GM18909 (cell line): ENCODE measurements at regions not wholly inside any gene's neighbourhood (a gene's known extent, or its start where the extent isn't known, plus 50 kb on each side); places are given as distances from the start of the nearest gene placed in this dataset.
"Not testable (repeated sequence)": the region's sequence is repeated elsewhere in the genome, so short reads cannot be mapped to it uniquely, and the experiment has no call there.

Experiments used
- ATAC-seq: cut with Tn5 transposase; IDR thresholded peaks from one replicate; pipeline ENCODE4 v1.9.1; 2021; ENCODE audit warnings: mild to moderate bottlenecking; ENCODE audit not compliant: unreplicated experiment, poor library complexity

DNA sequence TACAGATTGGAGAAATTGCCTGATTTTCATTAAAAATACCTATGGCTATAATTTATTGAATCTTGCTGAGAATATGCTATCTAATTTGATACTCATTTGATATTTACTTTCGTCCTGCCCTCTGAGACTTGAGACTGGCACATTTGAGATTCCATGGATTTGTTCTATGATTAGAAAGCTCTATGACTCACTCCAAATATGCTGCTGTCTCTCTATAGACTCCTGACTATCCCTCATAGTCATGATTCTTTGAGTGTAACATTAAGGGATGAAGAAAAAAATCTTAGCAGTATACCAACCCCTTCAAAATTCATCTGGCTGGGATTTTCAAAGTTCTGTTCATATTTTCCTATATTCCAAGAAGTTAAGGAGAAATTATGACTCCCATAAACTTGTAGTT is 191.9 kb downstream of the LRIG3 start:
- ATAC-seq: no peak

DNA sequence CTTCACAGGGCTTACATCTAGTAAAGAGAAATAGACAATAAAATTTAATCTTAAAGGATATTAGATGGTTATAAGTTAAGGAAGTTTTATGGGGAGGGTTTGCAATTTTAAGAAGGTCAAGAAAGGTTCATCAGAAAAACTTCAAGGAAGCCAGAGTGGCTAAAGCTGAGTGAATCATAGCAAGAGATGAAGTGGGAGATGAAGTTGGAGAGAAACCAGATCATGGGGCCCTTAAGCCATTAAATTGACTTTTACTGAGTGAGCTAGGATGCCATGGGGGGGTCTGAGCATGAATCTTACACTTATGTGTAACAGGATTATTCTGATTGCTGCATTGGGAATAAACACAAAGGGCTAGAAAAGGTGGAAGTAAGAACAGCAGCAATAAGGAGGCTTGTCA is 189.2 kb downstream of the LRIG3 start:
- no peak for ATAC-seq

DNA sequence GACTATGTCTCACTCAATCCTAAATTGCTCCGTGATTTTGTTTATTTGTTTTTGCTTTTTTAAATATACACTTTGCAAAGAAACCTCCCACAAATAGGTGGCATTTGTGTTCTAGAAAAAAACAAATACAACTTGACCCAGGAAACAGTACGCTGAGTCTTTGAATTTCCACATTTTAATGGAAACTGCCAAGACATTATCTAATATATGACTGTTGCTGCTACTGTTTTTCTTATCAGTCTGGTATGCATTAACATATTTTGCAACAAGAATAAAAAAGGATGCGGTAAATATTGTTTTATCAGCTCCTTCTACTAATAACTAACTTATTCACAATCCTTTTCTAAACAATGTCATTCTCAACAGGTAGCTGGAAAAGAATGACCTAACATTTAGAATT is 187.4 kb downstream of the LRIG3 start:
- no peak for ATAC-seq

DNA sequence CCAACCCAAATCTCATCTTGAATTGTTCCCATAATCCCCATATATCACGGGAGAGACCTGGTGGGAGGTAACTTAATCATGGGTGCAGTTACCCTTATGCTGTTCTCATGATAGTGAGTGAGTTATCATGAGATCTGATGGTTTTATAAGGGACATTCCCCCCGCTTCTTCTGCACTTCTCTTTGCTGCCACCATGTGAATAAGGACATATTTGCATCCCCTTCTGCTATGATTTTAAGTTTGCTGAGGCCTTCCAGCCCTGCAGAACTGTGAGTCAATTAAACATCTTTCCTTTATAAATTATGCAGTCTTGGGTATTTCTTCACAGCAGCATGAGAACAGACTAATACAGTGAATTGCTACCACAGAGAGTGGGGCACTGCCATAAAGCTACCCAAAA is 179.1 kb downstream of the LRIG3 start:
- no peak for ATAC-seq

DNA sequence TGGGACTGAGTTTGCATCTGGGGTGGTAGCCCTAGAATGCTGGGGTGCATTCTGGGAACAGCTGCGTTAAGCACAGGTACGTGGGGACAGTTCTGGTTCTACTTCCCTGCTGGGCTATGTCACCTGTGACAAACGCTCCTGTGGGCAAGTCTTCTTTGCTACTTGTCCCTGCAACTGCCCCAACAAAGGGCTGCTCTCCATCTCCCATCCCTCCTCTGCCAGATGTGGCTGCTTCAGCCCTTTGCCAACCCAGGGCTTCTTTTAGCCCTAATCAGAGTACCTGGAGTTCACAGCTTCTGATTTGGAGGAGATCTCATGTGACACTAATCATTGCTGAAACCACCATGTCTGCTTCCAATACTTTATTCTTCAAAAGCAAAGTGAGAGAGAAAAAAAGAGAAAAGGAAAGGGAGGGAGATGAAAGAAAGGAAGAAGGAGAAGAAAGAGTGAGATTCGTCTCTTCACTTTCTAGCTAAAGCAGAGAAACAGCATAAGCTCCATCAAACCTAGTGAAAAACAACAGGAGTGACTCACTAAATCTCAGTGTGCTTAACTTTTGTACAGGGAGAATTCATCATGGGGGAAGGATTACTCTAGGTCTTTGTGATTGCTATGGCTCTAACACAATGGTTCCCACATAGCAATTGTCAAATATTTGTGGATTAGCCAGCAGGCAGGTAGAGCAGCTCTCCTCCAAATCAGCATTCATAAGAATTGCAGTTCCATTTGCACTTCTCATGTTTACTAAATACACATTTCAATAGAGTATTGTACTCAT is 174.8 kb downstream of the LRIG3 start:
- no peak for ATAC-seq

DNA sequence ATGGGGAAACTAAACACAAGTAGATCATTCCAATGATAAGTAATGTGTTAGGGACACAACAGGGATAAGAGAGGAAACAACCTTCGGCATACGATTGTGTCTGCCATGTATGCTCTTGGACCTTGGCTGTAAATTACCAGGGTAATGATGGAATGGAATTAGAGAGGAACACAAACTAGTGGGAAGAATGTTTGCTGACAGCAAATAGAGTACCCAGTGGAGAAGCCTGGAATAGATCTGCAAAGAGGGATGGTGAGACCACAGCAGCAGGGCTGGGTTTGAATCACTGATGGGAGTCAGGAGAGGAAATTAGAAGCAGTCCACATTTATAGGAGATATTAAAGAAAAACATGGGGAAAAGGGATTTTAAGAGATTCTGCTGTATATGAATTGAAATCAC is 172.8 kb downstream of the LRIG3 start:
- ATAC-seq: no peak

DNA sequence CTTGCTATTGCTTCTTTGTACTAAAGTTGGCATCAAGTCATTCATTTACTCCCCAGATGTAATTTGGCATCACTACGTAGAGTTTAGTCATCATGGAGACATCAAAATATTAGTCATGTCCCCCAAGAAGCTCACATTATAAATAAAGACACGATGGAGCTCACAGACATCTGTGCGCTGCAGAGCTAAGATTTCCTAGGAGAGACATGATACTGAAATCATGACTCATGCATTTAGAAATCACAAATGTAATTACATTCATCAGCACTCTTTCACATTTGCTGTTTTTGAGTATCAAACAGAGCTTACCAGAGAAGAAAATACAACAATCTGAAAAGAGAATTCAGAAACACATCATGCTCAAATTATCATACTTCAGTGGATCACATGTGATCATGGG is 169.8 kb downstream of the LRIG3 start:
- ATAC-seq: no peak

DNA sequence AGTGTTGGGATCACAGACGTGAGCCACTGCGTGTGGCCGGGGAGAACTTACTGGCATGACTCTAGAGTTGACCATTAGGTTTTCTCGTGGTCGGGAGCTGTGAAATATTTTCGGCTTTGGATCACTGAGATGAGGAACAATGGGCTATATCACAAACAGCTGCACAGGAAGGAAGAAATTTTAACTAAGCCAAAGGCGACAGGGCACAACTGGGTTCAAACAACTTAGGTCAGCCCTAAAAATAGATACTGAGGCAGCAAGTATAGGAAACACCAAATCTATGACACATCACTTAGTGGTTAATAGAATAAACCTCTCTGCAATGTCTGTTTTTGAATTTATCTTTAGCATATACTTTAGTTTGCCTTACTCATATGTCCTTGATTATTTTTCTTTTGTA is 162.9 kb downstream of the LRIG3 start:
- ATAC-seq: no peak

DNA sequence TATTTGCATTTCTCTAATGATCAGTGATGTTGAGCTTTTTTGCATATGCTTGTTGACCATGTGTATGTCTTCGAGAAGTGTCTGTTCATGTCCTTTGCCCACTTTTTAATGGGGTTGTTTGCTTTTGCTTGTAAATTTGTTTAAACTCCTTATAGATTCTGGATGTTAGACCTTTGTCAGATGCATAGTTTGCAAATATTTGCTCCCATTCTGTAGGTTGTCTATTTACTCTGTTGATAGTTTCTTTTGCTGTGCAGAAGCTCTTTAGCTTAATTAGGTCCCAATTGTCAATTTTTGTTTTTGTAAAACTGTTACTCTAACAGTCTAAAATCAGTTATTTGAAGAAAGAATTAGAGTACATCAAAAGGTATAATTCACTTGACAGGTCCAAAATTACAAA is 160.6 kb downstream of the LRIG3 start:
- not testable (repeated sequence) for ATAC-seq

DNA sequence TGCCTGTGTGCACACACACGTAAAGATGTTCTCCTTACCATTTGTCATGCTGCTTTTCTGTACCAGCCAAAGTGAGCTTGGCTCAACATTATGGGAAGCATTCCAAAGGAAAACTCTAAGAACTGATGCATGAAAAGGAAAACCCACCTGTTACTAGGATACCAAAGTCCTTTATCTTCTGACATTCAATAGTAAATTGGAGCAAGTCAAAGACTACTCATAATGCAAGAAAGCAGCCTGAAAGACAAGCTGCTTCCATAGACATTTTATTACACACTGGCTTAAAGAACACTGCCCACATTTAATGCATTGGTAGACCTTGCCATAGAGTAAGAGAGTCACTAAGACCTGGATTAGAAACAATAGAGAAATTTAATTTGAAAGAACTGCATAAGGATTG is 159.0 kb downstream of the LRIG3 start:
- no peak for ATAC-seq

DNA sequence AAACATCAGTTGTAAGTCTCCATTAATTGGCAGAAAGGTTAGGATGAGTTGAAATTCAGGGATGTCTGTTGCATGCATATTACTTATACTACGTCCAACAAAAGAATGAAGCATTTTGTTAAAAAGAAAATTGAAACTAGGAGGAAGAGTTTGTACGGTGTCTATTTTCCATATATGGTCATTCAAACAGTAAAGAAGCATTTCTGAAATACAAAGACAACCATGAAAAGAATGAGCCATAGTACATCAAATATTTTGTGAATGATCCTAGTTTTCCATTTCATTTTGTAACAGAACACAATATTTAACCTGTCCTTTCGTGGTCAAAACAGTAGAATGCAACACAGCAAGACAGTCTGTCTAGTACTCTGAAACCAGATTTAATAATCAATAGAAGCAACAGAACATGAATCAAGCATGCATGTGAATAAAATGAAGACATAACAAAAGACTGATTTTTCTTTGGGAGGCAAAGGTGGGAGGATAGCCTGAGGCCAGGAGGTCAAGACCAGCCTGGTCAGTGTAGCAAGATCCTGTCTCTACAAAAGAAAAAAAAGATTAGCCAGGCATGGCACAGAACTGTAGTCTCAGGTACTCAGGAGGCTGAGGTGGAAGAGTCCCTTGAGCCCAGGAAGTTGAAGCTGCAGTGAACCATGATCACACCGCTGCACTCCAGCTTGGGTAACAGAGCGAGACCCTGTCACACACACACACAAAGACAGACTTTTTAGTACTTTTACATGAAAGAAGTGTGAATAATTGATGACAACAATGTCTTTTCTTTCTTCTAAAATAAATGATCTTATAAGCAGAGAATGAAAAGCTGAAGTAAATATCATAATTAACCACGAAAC is 156.0 kb downstream of the LRIG3 start:
- no peak for ATAC-seq

DNA sequence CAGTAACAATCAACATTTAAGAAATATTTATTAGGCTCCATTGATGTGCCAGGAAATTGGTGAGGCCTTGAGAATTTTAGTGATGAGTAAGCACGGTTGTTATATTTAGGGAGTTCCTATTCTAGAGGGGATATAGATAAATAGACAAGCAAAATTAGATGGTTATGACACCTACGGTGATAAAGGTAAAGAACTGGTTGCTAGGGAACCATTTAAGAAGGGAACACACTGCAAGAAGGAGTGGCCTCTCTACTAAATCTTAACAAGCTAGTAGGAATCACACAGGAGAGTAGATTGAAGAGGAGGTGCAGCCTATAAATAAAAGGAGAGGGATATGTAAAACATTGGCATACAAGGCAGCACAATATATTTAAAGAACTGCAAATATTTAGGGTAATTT is 155.2 kb downstream of the LRIG3 start:
- ATAC-seq: no peak

DNA sequence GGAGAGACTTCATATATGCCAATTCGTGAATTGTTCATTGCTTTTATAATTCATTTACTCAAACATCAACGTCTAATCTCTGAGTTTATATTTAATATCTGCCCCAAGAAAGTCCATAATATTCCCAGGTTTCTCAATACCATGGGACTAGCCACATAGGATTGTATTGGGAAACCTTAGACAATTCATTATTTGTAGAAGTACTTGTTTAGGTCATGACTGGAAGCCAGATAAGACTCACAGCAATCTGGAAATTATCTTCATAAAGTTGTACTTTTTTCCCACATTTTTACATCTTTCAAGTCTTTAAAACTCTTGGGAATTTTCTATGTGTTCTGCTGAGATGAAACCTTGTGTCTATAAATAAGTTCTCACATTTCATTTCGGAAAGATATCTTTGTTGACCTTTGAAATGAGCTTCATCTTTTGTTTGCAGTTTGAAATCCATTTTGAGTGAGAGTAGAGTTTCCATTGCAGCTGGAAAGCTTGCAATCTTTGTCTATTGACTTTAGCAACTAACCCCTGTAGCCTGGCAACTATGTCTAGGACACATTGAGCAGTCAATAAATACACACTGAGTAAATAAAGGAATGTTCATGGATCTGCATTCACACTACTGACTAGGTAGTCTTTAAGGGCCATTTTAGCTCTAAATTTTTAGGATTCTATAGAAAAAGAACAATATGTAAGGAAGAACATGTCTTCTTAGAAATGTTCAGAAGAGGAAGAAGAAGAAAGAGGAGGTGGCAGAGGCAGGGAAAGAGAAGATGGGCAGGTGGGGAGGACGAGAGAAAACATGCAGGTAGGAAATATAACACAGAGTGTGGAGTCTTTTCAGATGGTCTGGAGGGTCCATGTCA is 154.4 kb downstream of the LRIG3 start:
- ATAC-seq: no peak

DNA sequence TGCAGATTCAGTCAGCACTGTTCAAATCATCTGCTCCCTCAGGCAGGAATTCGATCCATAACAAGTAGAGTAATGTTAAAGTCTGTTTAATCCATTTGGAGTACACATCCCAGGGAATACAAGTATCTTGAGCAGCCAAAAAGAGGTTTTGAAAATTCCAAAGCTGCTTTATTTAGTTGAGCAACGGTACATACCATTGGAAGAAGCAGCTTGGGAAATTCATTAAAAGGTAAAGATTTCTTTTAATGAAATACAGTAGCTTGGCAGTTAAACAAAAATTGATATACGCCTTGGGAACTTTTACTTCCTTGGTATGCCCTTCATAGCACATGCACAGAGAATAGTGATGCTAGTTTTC is 153.8 kb downstream of the LRIG3 start:
- ATAC-seq: no peak

DNA sequence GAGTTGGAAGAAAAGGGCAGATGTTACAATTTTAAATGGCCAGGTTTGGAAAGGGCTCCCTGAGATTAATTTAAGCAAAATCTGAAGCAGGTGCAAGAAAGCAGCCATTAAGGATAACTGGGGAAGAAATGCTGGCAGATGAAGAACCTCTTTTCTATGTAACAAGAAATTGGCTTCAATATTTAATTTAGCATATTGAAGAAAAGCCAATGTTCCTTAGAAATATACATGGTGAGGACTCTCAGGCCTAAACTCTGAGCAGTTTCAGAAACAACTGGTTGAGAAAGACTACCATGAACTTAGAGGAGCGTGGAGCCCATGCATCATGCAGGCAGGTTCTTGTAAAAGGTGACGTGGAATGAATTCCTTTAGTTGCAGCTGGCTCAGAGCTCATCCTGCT is 152.8 kb downstream of the LRIG3 start:
- no peak for ATAC-seq

DNA sequence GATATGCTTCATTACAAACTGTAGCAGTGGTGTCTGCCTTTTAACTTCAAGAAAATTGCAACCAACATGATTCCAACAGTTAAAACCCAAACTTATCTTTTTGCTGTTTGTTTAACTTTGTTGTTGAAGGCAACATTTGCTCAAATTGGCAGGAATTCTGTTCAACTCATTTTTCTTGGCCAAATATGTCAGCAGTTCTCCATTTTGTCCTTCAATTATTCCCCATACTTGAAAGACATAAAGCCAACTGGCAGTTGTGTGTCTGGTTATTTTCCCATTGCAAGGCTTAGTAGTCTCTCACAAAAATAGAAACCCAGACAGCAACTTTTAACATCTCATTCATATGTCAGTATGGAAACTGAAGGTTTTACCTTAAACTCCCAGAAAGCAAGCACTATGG is 146.3 kb downstream of the LRIG3 start:
- no peak for ATAC-seq

DNA sequence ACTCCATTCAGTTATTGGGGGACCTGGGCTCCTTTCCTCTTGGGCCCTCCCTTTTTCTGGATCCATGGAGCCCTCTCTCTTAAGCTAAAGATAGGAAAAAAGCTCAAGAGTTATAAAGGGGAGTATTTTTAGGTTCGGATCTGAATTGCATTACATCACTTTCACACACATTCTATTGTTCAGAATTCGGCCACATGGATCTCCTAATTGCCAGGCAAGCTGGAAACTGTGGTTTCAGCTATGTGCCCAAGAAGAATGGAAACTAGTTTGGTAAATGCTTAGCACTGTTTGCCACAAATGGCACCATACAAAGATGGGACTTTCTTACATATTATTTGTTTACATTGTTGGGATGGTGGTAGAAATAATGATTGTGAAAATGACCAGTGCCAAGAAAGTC is 145.6 kb downstream of the LRIG3 start:
- ATAC-seq: no peak

DNA sequence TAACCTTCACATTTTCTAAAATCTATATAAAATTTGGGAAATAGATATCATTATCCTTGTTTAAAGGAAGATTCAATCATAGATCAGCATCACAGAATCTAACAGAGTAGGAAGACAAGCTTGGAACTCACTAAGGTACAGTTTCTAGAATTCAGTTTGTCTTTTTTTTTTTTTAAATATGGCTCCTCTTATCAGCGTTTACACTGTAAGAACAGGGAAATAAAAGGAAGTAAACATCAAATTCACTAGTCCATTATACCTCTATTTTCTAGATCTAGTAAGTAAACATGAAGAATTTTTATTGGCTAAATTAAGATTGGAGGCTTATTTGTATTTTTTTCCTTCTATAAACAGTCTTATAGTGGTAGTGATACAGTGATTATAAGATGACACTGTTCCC is 144.9 kb downstream of the LRIG3 start:
- ATAC-seq: no peak

DNA sequence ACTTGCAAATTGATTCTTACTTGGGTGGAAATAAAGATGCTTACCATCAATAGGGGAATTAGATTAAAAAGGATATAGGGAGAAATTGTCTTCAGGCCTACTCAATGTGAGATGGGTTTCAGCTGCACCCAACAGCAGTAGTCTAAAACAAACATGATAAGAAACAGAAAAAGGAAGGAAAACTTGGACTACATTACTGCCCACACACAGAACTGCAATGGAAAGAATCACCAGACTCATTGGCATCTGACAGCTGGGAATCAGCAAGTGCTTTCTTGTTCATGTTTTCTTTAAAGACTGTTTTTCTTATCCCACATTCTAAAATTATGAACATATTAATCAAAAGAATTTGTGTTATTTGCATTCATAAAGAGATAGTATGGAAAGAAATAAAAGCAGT is 144.2 kb downstream of the LRIG3 start:
- ATAC-seq: no peak

DNA sequence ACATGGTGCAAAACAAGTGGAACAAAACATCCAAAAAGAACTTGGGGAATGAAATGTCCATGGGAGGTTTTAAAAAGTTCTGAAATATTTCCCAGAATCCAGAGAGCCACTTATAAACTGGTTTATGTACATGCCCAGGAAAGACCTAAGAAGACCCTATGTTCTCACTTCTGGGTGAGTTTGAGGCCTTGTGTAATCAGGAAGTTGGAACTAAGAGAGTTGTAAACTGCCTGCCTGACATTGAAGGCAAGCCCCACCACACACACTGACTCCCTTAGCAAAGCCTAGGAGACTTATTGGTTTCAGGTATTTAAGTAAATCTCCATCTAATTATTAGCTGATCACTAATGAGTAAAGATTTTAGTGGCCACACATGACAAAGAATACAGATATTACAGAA is 142.5 kb downstream of the LRIG3 start:
- no peak for ATAC-seq

DNA sequence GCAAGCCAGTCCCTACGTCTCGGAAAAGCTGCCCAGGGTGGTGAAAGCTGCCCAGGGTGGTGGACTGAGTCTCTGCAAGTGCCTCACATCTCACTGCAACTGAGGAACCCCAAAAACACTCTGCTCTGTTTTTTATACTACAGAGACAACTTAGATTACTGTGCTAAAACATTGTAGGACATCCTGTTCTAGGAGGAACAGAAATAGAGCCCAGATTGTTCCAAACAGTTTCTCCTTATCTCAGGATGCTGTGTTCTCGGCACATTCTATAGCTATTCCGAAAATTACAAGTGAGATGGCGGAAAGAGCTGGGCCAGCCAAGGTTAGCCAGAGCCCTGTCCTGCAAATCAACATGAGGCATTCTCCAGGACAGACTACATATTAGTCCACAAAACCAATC is 138.7 kb downstream of the LRIG3 start:
- no peak for ATAC-seq
